Tibial nerve (tissue), 3 donors: ENCODE measurements at regions not wholly inside any gene's neighbourhood (a gene's known extent, or its start where the extent isn't known, plus 50 kb on each side); places are given as distances from the start of the nearest gene placed in this dataset.

Experiments
- CTCF ChIP-seq, 5 experiments: fragments of 200-600 bp in 3 of 5; fragments of 450-650 bp in 2 of 5; sonication (generic) in 3 of 5; IDR thresholded peaks; one replicate each; pipeline ENCODE4 v1.5.1; 2016 to 2019; ENCODE audit warnings: antibody characterized with exemption in 5 of 5, mild to moderate bottlenecking in 3 of 5, moderate library complexity in 2 of 5
- POLR2A ChIP-seq, 2 donors: fragments of 450-650 bp; IDR thresholded peaks; one replicate each; pipeline ENCODE4 v1.6.1; 2017; ENCODE audit warnings: antibody characterized with exemption in 2 of 2, mild to moderate bottlenecking in 2 of 2, moderate library complexity in 2 of 2

- no peak for TF ChIP-seq CTCF (IDR thresholded peaks at IDR 0.05)
- TF ChIP-seq POLR2A (IDR thresholded peaks at IDR 0.05), result no peak
These were observed 666.7 kb downstream of the LRRC70 start for GRCh38 chr5:63245271-63245670.
